Spleen (tissue), 11 donors: ENCODE measurements at regions not wholly inside any gene's neighbourhood (a gene's known extent, or its start where the extent isn't known, plus 50 kb on each side); places are given as distances from the start of the nearest gene placed in this dataset.
A peak's percentile ranks its signal among the peaks of the same experiment; 100 is the strongest.

Source experiments
- DNase-seq: peaks from one replicate; pipeline ENCODE4 v3.0.0-alpha.2; 2020
- H3K27ac ChIP-seq, 8 donors: fragments of 200-600 bp; sonication (generic) in 7 of 8; 1 replicate in 4 of 8; 2 replicates in 4 of 8; pipeline versions ENCODE4 v1.5.0 to v1.8.0; 2016 to 2021; ENCODE audit warnings: inconsistent platforms in 4 of 8, mild to moderate bottlenecking in 4 of 8, moderate library complexity in 1 of 8
- H3K27me3 ChIP-seq, 7 donors: fragments of 200-600 bp; sonication (generic) in 6 of 7; replicated peaks in 1 of 7; 1 replicate in 4 of 7; 2 replicates in 3 of 7; pipeline versions ENCODE4 v1.5.0 to v1.8.0; 2016 to 2021; ENCODE audit warnings: inconsistent platforms in 3 of 7, mild to moderate bottlenecking in 1 of 7
- H3K36me3 ChIP-seq, 6 donors: fragments of 200-600 bp; sonication (generic) in 5 of 6; 1 replicate in 4 of 6; 2 replicates in 2 of 6; pipeline versions ENCODE4 v1.5.0 to v1.8.0; 2016 to 2021; ENCODE audit warnings: inconsistent platforms in 2 of 6
- H3K4me1 ChIP-seq, 6 donors: fragments of 200-600 bp; sonication (generic) in 5 of 6; 1 replicate in 3 of 6; 2 replicates in 3 of 6; pipeline versions ENCODE4 v1.5.0 to v1.8.0; 2016 to 2021; ENCODE audit warnings: inconsistent platforms in 3 of 6
- H3K4me3 ChIP-seq, 8 donors: fragments of 200-600 bp; sonication (generic) in 7 of 8; 1 replicate in 4 of 8; 2 replicates in 4 of 8; pipeline versions ENCODE4 v1.5.0 to v1.8.0; 2016 to 2021; ENCODE audit warnings: inconsistent platforms in 4 of 8, mild to moderate bottlenecking in 4 of 8, moderate library complexity in 2 of 8
- H3K9me3 ChIP-seq, 8 donors: fragments of 200-600 bp; sonication (generic) in 7 of 8; 1 replicate in 4 of 8; 2 replicates in 4 of 8; pipeline versions ENCODE4 v1.5.0 to v1.8.0; 2016 to 2021; ENCODE audit warnings: inconsistent platforms in 4 of 8
- POLR2A ChIP-seq, 3 donors: fragments of 450-650 bp; IDR thresholded peaks; one replicate each; pipeline ENCODE4 v1.5.1; 2017; ENCODE audit warnings: antibody characterized with exemption in 3 of 3, mild to moderate bottlenecking in 1 of 3
- POLR2AphosphoS5 ChIP-seq, 3 donors: sonication (generic); formaldehyde crosslinking; IDR thresholded peaks; one replicate each; pipeline ENCODE4 v1.5.1; 2017; ENCODE audit warnings: antibody characterized with exemption in 3 of 3
- WGBS, 5 donors: extraction: QIAGEN DNeasy Blood & Tissue Kit in 3 of 5; methylation state at CpG; one replicate each; pipeline versions ENCODE4 v1.1.5 to v1.1.7; 2013 to 2018; 5-methylcytosine and 5-hydroxymethylcytosine counted together
- intact Hi-C: fragments of 100-400 bp; cut with DNase I; formaldehyde crosslinking; loops from one replicate; pipeline ENCODE4 v1.15.0; 2023; ENCODE audit warnings: low total_unique reads
- TF ChIP-seq, protein P1 (sequence below), 11 experiments: fragments of 200-600 bp in 7 of 11; fragments of 450-650 bp in 4 of 11; sonication (generic) in 4 of 11; IDR thresholded peaks in 8 of 11; conservative IDR thresholded peaks in 3 of 11; 1 replicate in 7 of 11; 2 replicates in 4 of 11; pipeline versions ENCODE4 v1.4.0 to v1.8.0; 2016 to 2021; ENCODE audit warnings: antibody characterized with exemption in 11 of 11, inconsistent platforms in 4 of 11, mild to moderate bottlenecking in 1 of 11
- donor health status: healthy with polysubstance abuse.
- donor health status: DM: no; HTN: no; CAD: no; lungs with moderate emphysema.
- donor health status: DM: no; HTN: no; CAD: no.
- donor health status: Bipolar disorder and iron deficiency.
- donor health status: healthy.
- donor health status: DM: no; HTN: no; CAD: no.
- donor health status: DM: yes; HTN: yes; CAD: no.

DNA sequence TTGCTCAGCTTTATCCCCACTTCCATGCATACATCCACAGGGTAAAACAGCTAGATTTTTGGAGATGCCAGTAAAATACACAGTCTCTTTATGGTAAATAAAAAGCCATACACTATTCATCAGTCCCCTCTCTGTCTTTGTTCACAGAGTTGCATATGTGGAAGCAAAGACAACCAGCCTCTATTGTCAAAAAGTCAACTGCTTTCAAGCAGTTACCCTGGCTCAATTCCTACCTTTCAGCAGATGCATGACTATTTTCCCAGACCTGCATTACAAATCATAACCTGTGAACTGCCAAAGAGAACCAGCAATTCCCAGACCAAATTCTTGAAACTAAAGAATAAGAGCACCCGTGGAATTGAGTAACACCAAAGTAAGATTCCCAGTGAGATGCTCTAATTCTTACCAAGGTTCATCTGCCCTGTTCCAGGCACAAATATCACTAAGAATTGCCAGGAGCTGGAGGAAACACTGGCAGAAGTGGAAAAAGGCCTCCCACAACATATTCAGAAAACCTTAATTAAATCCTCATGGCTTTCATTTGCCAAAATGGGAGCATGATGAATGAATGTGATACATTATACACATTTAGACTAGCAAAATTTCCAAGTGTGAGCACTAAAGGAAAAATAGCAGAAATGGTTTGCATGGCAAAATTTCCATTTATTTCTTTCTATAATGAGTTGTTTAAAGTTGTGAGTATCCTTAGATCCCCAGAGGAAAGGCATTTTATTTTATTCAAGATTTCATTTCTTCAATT lies 391.2 kb upstream of the ADGRL3 start:
- no peaks in the 10 kb centered on the region for H3K4me1 ChIP-seq
- WGBS, 5 donors, result 71 to 100% (median 92%) methylated on average over 1 of the region's 1 CpG
- intact Hi-C loops, result no loop called here
- H3K4me3 ChIP-seq, result no peak overlapping the region
- H3K36me3 ChIP-seq, result no peaks in the 10 kb centered on the region
- no peak overlapping the region for H3K27ac ChIP-seq
- no peak for TF ChIP-seq POLR2AphosphoS5 (IDR thresholded peaks at IDR 0.05)
- TF ChIP-seq, protein P1, sequence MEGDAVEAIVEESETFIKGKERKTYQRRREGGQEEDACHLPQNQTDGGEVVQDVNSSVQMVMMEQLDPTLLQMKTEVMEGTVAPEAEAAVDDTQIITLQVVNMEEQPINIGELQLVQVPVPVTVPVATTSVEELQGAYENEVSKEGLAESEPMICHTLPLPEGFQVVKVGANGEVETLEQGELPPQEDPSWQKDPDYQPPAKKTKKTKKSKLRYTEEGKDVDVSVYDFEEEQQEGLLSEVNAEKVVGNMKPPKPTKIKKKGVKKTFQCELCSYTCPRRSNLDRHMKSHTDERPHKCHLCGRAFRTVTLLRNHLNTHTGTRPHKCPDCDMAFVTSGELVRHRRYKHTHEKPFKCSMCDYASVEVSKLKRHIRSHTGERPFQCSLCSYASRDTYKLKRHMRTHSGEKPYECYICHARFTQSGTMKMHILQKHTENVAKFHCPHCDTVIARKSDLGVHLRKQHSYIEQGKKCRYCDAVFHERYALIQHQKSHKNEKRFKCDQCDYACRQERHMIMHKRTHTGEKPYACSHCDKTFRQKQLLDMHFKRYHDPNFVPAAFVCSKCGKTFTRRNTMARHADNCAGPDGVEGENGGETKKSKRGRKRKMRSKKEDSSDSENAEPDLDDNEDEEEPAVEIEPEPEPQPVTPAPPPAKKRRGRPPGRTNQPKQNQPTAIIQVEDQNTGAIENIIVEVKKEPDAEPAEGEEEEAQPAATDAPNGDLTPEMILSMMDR (IDR thresholded peaks at IDR 0.05 in 8 of 11, conservative IDR thresholded peaks at IDR 0.05 in 3 of 11), result no peak
- TF ChIP-seq POLR2A (IDR thresholded peaks at IDR 0.05), result no peak
- peaks cover 0 to 3% (median 0%) of the 10 kb centered on the region in 8 donors for H3K9me3 ChIP-seq
- no peaks in the 10 kb centered on the region for H3K27me3 ChIP-seq
- DNase-seq, result no peak

DNA sequence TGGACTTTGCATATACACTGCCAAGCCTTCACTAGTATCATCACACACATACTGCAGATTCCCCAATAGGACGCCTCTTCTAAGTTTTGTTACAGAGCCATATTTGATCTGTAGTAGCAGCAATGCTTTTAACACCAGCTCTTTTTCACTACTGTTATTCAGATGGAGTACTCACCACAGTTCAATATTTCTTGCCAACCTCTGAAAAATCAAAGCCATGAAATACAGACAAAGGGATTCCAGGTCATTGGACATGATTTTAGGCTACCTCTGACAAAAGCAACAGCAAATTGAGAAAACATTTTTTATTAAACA lies 390.7 kb upstream of the ADGRL3 start:
- no peak overlapping the region for H3K4me3 ChIP-seq
- H3K27me3 ChIP-seq, result no peaks in the 10 kb centered on the region
- peaks cover 0 to 3% (median 0%) of the 10 kb centered on the region in 8 donors for H3K9me3 ChIP-seq
- TF ChIP-seq POLR2AphosphoS5 (IDR thresholded peaks at IDR 0.05) (no peak), POLR2A (IDR thresholded peaks at IDR 0.05) (no peak)
- TF ChIP-seq, protein P1 (IDR thresholded peaks at IDR 0.05 in 8 of 11, conservative IDR thresholded peaks at IDR 0.05 in 3 of 11), result no peak
- intact Hi-C loops, result no loop called here
- no peaks in the 10 kb centered on the region for H3K4me1 ChIP-seq
- no peak overlapping the region for H3K27ac ChIP-seq
- H3K36me3 ChIP-seq, result no peaks in the 10 kb centered on the region
- DNase-seq, result no peak
- 80 to 89% (median 82%) methylated on average over 1 of the region's 1 CpG for WGBS, 5 donors

DNA sequence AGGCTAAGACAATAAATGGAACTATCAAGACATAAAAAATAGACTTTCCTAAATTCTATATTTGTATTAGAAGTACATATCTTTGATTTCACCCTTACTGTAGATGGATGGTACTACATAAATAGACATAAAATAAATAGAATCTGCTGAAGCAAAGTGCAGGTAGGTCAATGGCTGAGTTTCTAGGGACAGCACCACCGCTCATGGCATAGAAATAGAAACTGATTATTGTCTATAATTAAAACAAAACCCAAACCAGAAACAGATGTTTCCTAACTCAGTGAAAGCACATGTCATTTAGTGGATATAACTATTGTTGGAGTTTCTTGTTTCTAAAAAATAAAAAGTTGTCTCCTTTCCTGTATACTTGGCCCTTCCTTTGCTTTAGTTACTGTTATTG lies 387.3 kb upstream of the ADGRL3 start:
- no peak for DNase-seq
- 8 to 26% (median 11%) methylated on average over 1 of the region's 1 CpG for WGBS, 5 donors
- intact Hi-C loops, result no loop called here
- no peaks in the 10 kb centered on the region for H3K27me3 ChIP-seq
- TF ChIP-seq POLR2A (IDR thresholded peaks at IDR 0.05) (no peak), POLR2AphosphoS5 (IDR thresholded peaks at IDR 0.05) (no peak)
- TF ChIP-seq, protein P1 (IDR thresholded peaks at IDR 0.05 in 8 of 11, conservative IDR thresholded peaks at IDR 0.05 in 3 of 11), result no peak
- H3K4me1 ChIP-seq, result no peaks in the 10 kb centered on the region
- peaks cover 0 to 3% (median 0%) of the 10 kb centered on the region in 8 donors for H3K9me3 ChIP-seq
- H3K27ac ChIP-seq, result no peak overlapping the region
- no peaks in the 10 kb centered on the region for H3K36me3 ChIP-seq
- no peak overlapping the region for H3K4me3 ChIP-seq

DNA sequence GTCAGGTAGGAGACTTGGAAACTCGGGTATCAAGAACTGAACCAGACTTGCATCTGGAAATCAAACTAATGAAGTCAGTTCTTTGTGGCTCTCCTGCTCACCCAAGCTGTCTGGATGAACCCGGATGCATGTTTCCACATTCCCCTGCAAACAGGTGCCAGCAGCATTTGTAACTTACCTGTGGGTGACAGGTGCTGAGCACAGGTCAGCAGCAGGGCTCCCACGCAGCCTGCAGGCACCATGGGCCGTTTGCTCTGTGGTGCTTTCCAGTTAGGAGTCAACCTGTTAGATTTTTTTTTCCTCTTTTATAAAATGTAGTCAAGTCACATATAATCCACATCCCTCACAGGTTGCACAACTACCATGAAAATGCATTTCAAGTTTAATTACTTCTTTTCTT lies 385.6 kb upstream of the ADGRL3 start:
- WGBS, 5 donors, result 72 to 86% (median 79%) methylated on average over 4 of the region's 4 CpGs

More for the DNA sequence above, 385.6 kb upstream of the ADGRL3 start:
- Histone ChIP-seq H3K4me3 (no peak overlapping the region), H3K27me3 (no peaks in the 10 kb centered on the region), H3K9me3 (peaks cover 0 to 3% (median 0%) of the 10 kb centered on the region in 8 donors), H3K27ac (no peak overlapping the region), H3K4me1 (no peaks in the 10 kb centered on the region), H3K36me3 (no peaks in the 10 kb centered on the region)
- TF ChIP-seq POLR2AphosphoS5 (IDR thresholded peaks at IDR 0.05), result no peak
- no peak for TF ChIP-seq POLR2A (IDR thresholded peaks at IDR 0.05)
- TF ChIP-seq, protein P1 (IDR thresholded peaks at IDR 0.05 in 8 of 11, conservative IDR thresholded peaks at IDR 0.05 in 3 of 11), result no peak
- intact Hi-C loops, result no loop called here
- DNase-seq, result peak; percentile 51
